Fibroblast of gingiva (primary cell): ENCODE measurements at regions not wholly inside any gene's neighbourhood (a gene's known extent, or its start where the extent isn't known, plus 50 kb on each side); places are given as distances from the start of the nearest gene placed in this dataset.
A peak's percentile ranks its signal among the peaks of the same experiment; 100 is the strongest.

Source experiments
- DNase-seq: peaks from one replicate; pipeline ENCODE4 v3.0.0-alpha.2; 2011; ENCODE audit warnings: low read depth

DNA sequence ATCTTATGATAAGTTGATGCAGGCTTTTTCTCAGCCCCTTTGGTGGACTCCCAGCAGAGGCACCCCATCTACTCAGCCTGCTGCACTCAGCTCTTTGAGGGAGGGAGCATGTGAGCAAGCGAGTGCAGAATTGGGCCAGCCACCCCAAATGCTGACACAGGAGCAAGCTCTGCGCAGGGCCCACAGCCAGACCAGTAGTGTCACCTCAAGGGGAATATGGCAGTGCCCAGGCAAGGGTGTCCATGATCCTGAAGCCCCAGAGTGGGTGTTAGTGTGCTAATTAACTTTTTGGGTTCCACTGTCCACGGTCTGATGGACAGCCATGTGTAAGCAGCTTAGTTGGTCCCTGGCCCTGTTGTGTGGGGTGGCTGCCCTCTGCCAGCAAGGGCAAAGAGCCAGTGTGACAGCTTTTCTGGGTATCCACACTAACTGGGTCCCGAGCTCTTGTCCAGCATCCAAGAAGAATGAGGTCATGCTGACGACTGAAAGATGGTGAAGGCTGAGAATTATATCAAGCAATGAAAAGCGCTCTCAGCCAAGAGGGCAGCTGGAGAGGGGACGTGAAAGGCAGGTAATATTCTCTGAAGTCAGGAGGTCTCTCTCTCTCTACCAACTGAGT lies 898.3 kb upstream of the PCDH9 start:
- no peak for DNase-seq

- no peak for DNase-seq
These were observed 894.9 kb upstream of the PCDH9 start for GRCh38 chr13:68125087-68125480.

- DNase-seq, result no peak
These were observed 894.4 kb upstream of the PCDH9 start for GRCh38 chr13:68124437-68125086.

DNA sequence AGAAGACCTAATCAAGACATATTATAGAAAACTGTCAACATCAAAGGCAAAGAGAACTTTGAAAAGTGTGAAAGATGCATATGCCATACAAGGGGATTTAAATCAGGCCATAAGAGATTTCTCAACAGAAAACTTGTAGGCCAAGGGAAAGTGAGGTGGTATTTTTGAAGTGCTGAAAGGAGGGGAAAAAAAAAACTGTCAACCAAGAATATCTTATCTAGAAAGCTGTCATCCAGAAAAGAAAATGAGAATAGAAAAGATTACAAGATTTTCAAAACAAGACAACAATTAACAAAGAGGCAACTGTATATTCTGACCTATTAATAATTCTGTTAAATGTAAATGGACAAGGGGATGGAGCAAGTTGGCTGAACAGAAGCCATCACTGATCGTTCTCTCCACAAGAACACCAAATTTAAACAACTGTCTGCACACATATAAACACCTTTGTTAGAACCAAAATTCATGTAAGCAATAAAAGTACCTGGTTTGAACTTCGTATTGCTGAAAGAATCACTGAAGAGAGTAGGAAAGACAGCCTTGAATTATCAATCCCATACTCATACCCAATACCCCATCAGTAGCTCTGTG lies 880.1 kb upstream of the PCDH9 start:
- no peak for DNase-seq

DNA sequence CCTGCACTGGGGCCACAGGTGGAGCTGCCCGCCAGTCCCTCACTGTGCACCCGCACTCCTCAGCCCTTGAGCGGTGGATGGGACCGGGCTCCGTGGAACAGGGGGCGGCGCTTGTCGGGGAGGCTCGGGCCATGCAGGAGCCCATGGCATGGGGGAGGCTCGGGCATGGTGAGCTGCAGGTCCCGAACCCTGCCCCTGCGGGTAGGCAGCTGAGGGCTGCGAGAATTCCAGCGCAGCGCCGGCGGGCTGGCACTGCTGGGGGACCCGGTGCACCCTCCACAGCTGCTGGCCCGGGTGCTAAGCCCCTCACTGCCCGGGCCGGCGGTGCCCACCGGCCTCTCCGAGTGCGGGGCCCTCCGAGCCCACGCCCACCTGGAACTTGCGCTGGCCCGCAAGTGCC lies 877.5 kb upstream of the PCDH9 start:
- no peak for DNase-seq

DNA sequence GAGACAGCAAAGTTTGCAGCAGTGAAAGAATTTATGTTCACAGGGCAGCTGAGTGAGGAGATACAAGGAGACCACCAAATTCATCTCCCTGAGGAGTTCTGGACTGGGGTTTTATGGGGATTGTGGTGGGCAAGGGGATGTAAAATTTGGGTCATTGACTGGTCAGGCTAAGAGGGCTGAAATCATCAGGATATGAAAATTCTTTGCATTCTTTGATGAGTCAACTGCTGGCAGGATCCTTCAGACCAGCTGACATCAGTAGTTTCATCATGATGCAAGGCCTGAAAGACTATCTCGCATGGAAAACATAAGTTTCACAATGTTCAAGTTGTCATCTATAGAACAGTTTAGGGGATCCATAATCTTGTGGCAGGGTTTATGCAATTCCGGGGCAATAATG lies 869.5 kb upstream of the PCDH9 start:
- DNase-seq, result peak; percentile 4

GRCh38 chr13:68081061-68081460 lies 850.9 kb upstream of the PCDH9 start:
- no peak for DNase-seq

DNA sequence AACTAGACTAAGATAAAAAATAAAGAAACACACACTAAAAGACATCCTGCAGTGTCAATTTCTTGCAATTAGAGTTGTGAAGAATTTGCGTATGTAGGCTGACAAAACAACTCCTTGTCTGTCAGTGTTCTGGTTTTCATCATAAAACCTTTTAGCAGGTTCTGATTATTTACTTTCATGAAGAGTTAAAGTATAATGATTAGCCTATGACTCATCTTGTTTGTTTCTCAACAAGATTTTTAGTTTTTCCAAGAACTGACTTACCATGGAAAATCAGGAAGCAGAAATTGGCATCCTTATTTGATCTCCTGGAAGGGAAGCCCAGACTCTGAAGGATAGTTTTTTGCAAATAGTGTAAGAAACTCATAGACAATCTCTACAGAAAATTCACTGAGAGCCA lies 848.7 kb upstream of the PCDH9 start:
- DNase-seq, result no peak

- no peak for DNase-seq
These were observed 848.3 kb upstream of the PCDH9 start for GRCh38 chr13:68078469-68078868.

- no peak for DNase-seq
These were observed 845.9 kb upstream of the PCDH9 start for GRCh38 chr13:68076046-68076445.

- no peak for DNase-seq
These were observed 836.9 kb upstream of the PCDH9 start for GRCh38 chr13:68066879-68067513.

GRCh38 chr13:68064001-68064770 lies 834.0 kb upstream of the PCDH9 start:
- DNase-seq, result no peak

DNA sequence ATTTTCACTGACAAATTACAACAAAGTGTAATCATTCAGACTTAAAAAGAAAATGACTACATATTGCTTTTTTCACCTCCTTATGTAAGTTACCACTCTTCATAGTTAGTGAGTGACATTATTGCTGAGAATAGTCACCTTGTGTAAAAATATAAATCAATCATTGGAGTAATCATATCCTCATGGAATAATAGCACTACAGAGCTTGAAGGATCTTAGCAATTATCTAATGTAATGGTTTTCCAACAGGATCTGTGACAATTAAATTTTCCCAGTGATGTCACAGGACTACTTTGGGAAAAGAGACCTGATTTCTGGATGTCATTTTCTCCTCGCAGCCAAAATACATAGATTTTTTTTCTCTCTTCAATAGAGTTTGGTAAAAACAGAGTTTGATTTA lies 833.0 kb upstream of the PCDH9 start:
- DNase-seq, result no peak

DNA sequence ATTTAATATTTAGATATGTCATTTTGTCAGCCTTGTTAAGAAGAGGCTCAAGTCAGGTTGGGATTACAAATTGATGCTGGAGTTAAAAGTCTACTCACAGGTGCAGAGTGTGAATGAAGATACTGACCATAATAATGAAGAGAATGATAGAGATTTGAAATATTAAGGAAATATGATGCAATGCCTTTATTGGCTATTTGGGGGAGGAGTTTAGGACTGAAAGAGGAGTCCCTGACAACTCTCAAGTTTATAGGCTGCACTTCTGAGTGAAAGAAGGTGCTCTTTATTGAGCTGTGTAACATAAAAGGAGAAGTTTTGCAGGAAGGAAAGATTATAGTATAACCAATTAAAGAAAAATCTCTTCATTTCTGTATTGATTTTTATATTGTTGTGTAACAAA lies 827.7 kb upstream of the PCDH9 start:
- DNase-seq, result no peak

DNA sequence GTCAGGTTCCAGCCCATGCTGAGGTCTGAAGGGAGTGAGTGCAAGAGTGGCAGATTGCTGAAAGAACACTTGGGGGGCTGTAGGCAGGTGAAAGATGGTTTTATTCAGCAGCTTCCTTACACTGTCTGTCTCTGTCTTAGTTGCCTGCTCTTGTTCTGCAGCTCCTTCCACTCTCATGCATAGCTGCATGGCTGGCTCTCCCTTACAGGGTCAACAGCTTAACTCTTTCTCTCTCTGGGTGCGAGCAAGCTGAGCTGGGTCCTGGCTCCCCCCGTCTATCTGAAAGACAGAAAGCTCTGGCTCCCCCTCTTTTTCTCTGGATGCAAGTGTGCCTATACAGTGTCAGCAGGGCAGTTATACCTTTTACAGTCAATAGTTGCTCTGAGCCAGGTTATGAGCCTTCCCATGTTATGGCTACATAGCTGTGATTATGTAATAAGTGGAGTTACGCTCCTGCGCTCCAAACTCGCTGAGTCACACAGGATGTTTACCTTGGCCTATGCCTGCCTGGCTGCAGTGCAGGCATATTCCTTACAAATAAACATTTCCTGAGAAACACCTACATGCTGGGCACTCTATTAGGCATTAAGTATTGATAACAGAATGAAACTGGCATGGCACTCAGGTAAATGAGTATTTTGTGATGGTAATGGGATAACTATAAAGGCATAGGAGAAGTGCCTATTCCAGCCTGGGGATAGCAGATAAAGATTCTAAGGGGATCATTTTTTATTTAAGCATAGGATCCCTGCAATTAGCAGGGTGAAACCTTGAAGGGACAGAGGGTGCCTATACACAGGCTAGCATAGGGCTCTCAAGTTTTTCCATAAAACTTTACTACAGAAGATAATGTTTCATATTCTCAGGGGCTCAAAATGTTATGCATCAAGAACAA lies 826.9 kb upstream of the PCDH9 start:
- no peak for DNase-seq

- no peak for DNase-seq
These were observed 821.8 kb upstream of the PCDH9 start for GRCh38 chr13:68051910-68052309.

- no peak for DNase-seq
These were observed 820.6 kb upstream of the PCDH9 start for GRCh38 chr13:68050761-68051160.

GRCh38 chr13:68048802-68049359 lies 818.7 kb upstream of the PCDH9 start:
- no peak for DNase-seq

DNA sequence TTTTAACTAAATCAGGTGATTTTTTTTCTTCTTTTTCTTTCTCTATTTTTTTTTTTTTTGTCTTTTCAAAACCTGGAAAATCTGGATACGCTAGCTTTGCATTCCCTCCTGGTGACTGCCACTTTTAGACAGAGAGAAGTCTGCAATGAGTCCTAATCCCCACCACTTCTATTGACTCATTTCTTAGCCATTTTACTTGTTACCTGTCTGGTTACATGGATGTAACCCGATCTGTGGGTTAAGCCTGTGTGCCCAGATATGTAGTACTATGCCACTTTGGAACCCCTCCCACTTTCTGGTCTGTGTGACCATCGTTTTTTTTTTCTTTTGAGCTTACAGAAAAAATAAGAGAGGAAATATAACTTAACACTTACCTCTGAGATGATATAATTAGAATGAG lies 817.8 kb upstream of the PCDH9 start:
- no peak for DNase-seq

GRCh38 chr13:68046903-68047302 lies 816.8 kb upstream of the PCDH9 start:
- DNase-seq, result no peak

GRCh38 chr13:68030152-68030809 lies 800.1 kb upstream of the PCDH9 start:
- DNase-seq, result no peak
